Activated CD4-positive, alpha-beta memory T cell treated with anti-CD3 and anti-CD28 coated beads, Interleukin-2, amount 10 ng/mL, durations not matched to agents 7 days and 5 days (primary cell): ENCODE measurements at regions not wholly inside any gene's neighbourhood (a gene's known extent, or its start where the extent isn't known, plus 50 kb on each side); places are given as distances from the start of the nearest gene placed in this dataset.

Experiments used
- CTCF ChIA-PET: fragments of 350-600 bp; sonication (Branson Sonifier 250); formaldehyde crosslinking; loops from one replicate; lab custom pipeline; 2021; ENCODE audit warnings: antibody characterized with exemption, inconsistent platforms; lab: Charles Lee
- POLR2A ChIA-PET: fragments of 350-600 bp; sonication (Branson Sonifier 250); formaldehyde crosslinking; loops from one replicate; lab custom pipeline; 2021; ENCODE audit warnings: antibody characterized with exemption; lab: Charles Lee
- DNase-seq: peaks from one replicate; pipeline ENCODE4 v3.0.0-alpha.2; 2020
- H3K27ac Mint-ChIP-seq: one replicate; pipeline ENCODE4 v1.8.0; 2021; ENCODE audit warnings: mild to moderate bottlenecking, mixed read lengths
- H3K27me3 Mint-ChIP-seq: one replicate; pipeline ENCODE4 v1.8.0; 2021; ENCODE audit warnings: mixed read lengths
- H3K36me3 Mint-ChIP-seq: one replicate; pipeline ENCODE4 v1.8.0; 2021; ENCODE audit warnings: low read depth, mixed read lengths
- H3K4me1 Mint-ChIP-seq: one replicate; pipeline ENCODE4 v1.8.0; 2021; ENCODE audit warnings: mixed read lengths
- H3K4me3 Mint-ChIP-seq: one replicate; pipeline ENCODE4 v1.8.0; 2021; ENCODE audit warnings: mild to moderate bottlenecking, mixed read lengths
- H3K9me3 Mint-ChIP-seq: one replicate; pipeline ENCODE4 v1.8.0; 2021; ENCODE audit warnings: mixed read lengths

DNA sequence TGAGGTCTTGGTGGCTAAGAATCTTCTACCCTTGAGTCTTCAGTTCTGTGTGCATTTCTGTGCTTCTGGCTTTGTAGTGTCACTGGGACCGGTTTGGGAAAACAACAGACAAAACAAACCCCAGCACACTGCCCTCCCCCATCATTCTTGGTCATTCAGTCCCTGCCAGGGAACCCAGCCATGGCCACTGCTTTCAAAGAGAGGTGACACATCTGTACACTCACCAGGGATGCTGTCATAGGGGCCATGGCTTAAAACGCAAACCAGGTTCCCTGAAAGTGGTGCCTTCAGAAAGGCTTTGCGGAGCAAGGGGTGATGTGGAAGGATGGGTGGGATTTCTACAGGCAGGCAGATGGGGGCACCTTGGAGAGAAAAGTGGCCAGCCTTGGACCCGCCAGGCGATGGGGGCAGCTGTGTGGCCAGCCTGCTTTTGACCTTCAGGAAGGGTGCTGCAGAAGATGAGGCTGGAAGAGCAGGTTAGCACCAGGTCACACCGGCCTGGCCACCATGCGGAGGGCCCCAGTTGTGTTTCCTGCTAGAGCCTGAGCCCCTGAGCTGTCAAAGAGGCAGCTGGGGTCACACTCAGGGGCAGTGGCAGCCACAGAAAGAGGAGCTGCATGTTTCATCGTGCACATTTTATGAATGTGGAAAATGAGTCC lies 101.3 kb downstream of the INHBB start:
- POLR2A ChIA-PET = no interaction called here
- DNase-seq = no peak
- CTCF ChIA-PET = no interaction called here
- Mint-ChIP-seq H3K36me3 (no peaks in the 10 kb centered on the region), H3K27me3 (peaks cover 22% of the 10 kb centered on the region), H3K4me3 (no peak overlapping the region), H3K27ac (no peak overlapping the region), H3K4me1 (peaks cover 3% of the 10 kb centered on the region), H3K9me3 (no peaks in the 10 kb centered on the region)

DNA sequence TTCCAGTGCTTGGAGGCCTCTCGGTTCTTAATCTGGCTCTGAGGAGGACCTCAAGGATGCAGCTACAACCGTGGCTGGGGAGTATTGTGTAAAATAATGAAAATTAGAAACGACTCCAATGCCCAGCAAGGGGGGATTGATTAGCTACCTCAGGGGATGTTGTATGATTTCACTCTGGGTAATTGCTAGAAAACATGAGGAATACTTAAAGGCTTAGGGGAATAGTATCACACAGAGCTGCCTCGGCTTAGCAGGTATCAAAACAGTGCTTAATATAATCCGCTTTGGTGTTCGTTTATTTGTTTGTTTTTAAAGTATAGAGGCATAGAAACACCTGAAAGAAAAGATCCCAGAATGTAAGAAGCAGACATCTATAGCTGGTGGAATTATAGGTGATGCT lies 102.5 kb downstream of the INHBB start:
- no peak overlapping the region for H3K27ac Mint-ChIP-seq
- H3K27me3 Mint-ChIP-seq = peaks cover 13% of the 10 kb centered on the region
- POLR2A ChIA-PET = no interaction called here
- DNase-seq = no peak
- CTCF ChIA-PET = interaction anchor here (1.6 kb wide), 1 partner anchor 11 kb away, joined by 3 read pairs; no protein-coding TSS in a partner anchor
- no peaks in the 10 kb centered on the region for H3K9me3 Mint-ChIP-seq
- H3K4me3 Mint-ChIP-seq = no peak overlapping the region
- H3K4me1 Mint-ChIP-seq = peaks cover 2% of the 10 kb centered on the region
- H3K36me3 Mint-ChIP-seq = no peaks in the 10 kb centered on the region

DNA sequence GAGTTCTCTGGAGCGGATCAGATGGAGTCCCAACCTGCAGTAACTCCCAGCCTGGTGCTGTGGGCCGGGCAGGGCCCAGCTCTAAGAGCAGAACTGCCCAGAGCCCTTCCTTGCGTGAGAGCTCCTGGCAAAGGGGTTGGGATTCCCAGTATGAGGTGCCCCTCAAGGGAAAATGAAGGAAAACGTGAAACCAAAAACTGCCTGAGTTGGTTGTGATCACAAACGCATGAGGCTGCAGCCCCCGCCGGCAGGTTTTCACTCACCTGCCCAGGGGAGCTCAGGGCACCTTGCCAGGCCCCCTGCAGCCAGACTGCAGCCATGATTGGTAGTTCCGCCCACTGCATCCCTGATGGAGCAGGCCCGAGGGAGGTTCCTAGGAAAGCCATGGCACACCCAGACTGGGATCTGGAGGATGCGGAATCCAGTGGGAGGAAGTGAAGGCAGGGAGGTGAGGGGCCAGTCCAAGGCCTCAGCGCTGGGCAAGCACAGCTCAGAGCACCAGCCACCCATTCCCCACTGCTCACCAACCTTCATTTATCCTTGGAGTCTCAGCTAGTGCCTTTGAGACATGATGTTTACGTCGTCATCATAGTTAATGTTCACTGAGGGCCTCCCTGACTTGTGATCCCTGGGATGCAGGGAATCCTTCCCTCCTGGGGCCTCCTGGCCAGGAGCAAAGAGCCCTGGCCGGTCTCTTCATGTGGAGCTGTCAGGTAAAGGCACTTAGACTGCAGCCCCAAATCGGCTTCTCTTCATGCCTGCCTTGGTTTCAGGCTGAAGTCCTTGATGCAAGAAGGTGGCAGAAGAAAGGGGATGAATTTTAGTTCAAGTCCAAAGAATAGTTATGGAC lies 103.2 kb downstream of the INHBB start:
- no peaks in the 10 kb centered on the region for H3K9me3 Mint-ChIP-seq
- no peak overlapping the region for H3K4me3 Mint-ChIP-seq
- DNase-seq = no peak
- H3K27me3 Mint-ChIP-seq = peaks cover 7% of the 10 kb centered on the region
- H3K4me1 Mint-ChIP-seq = no peaks in the 10 kb centered on the region
- CTCF ChIA-PET = interaction anchor here (1.6 kb wide), 1 partner anchor 11 kb away, joined by 3 read pairs; no protein-coding TSS in a partner anchor
- H3K36me3 Mint-ChIP-seq = no peaks in the 10 kb centered on the region
- no peak overlapping the region for H3K27ac Mint-ChIP-seq
- POLR2A ChIA-PET = no interaction called here

DNA sequence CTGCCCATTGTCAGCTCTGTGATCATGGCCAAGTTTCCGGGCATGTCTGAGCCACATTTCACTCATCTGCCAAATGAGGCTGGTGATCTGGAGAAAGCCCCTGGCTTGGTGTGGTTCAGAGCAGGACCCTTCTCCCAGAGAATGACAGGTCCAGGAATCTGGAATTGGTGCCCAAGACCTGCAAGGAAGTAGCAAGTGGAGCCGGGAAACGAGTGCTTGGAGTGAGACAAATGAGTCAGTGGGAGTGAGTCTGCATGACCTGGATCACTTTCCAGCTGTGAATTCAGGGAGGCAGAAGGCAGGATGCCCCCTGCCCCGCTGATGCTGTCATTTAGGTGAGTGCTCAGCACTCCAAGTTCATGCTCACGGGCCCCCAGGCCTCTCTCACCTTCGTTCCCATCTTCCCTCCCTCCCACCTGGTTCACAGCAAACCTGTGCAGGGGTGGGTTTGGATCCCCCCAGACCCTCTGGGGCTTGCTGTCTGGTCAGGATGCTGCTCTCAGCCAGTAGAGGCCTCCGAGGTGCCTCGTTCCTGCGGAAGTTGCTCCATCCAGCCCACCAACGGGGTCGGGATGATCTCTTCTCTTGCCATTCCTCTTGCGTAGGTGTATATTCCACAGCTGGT lies 104.4 kb downstream of the INHBB start:
- ChIA-PET CTCF (no interaction called here), POLR2A (no interaction called here)
- no peak for DNase-seq
- no peak overlapping the region for H3K4me3 Mint-ChIP-seq
- peaks cover 12% of the 10 kb centered on the region for H3K27me3 Mint-ChIP-seq
- no peaks in the 10 kb centered on the region for H3K9me3 Mint-ChIP-seq
- no peak overlapping the region for H3K27ac Mint-ChIP-seq
- H3K36me3 Mint-ChIP-seq = no peaks in the 10 kb centered on the region
- no peaks in the 10 kb centered on the region for H3K4me1 Mint-ChIP-seq

DNA sequence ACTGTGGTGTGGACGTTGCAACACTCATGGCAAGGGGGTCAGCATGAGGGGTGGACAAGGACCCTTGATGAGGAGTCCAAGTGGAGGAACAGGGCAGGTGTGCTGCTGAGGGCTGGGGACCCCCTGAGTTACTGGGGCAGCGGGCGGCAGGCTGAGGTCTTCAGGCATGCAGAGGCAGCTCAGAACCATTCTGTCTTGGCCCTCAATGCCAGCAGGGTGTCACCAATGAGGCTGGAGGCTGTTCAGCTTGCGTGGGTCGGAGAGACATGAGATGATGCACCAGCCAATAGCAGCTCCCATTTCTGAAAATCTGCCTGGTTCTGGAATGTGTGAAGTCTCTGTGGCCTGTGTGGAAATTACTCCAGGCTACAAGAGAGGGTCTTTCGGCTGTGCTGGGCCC lies 105.4 kb downstream of the INHBB start:
- peaks cover 12% of the 10 kb centered on the region for H3K27me3 Mint-ChIP-seq
- DNase-seq = no peak
- CTCF ChIA-PET = no interaction called here
- no peak overlapping the region for H3K4me3 Mint-ChIP-seq
- no peaks in the 10 kb centered on the region for H3K9me3 Mint-ChIP-seq
- no peaks in the 10 kb centered on the region for H3K36me3 Mint-ChIP-seq
- H3K4me1 Mint-ChIP-seq = no peaks in the 10 kb centered on the region
- no peak overlapping the region for H3K27ac Mint-ChIP-seq
- POLR2A ChIA-PET = no interaction called here

DNA sequence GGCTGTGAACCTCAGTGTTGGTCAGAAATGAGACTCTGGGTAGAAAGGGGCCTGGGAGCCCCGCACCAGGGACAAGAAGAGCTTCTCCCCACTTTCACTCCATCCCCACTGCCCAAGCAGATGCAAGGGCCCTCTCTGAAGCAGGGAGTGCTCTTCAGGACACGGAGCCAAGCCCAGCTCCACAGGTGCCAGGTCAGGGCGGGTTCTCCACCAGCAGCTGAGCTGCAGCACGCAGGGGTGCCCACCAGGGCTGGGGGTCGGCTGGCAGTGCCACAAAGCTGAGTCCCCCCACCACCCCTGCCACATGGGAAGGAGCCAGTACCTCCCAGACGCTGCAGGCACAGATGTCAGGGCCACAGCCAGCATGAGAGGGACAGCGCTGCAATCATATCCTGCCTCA lies 106.2 kb downstream of the INHBB start:
- CTCF ChIA-PET = no interaction called here
- no peak for DNase-seq
- H3K9me3 Mint-ChIP-seq = no peaks in the 10 kb centered on the region
- no peak overlapping the region for H3K4me3 Mint-ChIP-seq
- no peaks in the 10 kb centered on the region for H3K36me3 Mint-ChIP-seq
- no peak overlapping the region for H3K27ac Mint-ChIP-seq
- H3K27me3 Mint-ChIP-seq = peaks cover 14% of the 10 kb centered on the region
- POLR2A ChIA-PET = no interaction called here
- no peaks in the 10 kb centered on the region for H3K4me1 Mint-ChIP-seq

DNA sequence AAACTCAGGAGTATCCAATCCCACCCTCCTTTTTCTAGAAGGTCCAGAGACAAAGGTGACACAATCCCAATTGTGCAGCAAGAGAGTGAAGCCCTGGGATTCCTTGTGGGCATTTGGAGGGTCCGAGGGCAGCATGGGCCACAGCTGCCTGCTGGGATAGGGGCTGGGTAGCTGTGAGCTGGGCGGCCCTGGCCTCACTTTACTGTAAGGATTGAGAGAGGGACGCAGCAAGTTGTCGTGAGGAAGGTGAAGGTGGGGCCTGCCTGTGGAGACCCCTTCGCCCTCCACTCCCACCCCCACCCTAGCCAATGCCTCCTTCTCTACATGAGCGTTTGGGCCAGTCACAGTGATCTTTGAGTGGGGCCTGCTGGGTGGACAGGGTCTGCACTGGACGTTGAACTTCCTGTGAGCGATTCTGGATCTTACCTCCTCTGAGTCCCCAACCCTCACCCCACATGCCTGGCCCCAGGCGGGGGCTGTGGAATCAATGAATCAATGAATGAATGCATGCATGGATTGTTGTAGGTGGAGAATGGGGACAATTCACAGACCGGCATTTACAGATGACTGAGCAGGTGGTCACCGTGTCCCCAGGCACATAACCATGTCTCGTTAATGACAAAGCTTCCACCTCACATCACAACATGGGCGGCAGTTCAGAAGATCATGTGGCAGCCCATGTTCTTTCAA lies 107.2 kb downstream of the INHBB start:
- Mint-ChIP-seq H3K4me1 (no peaks in the 10 kb centered on the region), H3K9me3 (peaks cover 7% of the 10 kb centered on the region), H3K36me3 (no peaks in the 10 kb centered on the region), H3K27ac (no peak overlapping the region), H3K27me3 (peaks cover 17% of the 10 kb centered on the region), H3K4me3 (no peak overlapping the region)
- ChIA-PET CTCF (no interaction called here), POLR2A (no interaction called here)
- no peak for DNase-seq

DNA sequence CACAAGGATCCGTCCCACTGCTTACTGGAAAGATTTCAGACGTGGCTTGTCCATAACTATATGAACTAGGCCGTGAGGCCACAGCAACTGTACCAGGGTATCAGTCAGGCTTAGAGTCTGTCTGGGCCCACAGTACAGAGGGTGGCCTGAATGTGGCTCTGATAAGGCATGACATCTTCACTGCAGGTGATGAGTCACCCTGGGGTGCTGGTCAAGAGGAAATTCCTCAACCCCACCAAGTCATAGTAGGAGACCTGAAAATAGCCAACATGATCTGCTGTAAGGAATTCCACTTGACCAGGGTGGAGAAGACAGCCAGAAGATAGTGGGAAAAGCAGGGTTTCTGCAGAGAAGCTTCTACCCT lies 107.7 kb downstream of the INHBB start:
- Mint-ChIP-seq H3K4me3 (no peak overlapping the region), H3K9me3 (peaks cover 7% of the 10 kb centered on the region), H3K27ac (no peak overlapping the region), H3K27me3 (peaks cover 17% of the 10 kb centered on the region), H3K36me3 (no peaks in the 10 kb centered on the region), H3K4me1 (no peaks in the 10 kb centered on the region)
- no peak for DNase-seq
- CTCF ChIA-PET = no interaction called here
- POLR2A ChIA-PET = no interaction called here

DNA sequence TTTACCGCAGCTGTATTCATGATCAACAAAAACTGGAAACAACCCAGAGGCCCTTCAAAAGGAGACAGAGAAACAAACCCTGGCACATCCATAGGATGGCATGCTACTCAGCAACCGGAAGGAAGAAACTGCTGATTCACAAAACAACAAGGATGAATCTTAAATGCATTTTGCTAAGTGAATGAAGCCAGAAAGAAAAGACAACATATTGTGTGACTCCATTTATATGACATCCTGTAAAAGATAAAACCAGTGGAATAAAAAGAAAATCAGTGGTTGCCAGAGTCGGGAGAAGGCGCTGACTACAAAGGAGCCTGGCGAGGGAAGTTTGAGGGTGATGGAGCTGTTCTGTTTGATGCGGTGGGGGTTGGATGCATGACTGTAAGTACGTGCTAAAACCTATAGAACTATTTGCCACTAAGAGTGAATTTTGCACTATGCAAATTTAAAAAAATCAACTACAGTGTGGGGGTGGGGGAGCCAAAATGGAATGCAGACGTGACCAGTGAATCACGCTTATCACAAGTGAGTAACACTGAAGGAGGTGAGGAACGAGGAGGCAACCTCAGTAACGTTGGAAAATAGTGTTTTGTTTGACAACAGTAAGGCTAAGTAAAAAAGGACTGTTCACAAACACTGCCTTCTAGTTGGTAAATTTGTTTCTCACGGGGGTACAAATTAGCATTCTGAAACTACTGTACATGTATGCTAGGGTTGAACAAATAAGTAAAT lies 108.9 kb downstream of the INHBB start:
- POLR2A ChIA-PET = no interaction called here
- Mint-ChIP-seq H3K27me3 (peaks cover 17% of the 10 kb centered on the region), H3K4me3 (no peak overlapping the region), H3K4me1 (no peaks in the 10 kb centered on the region), H3K9me3 (peaks cover 7% of the 10 kb centered on the region), H3K36me3 (no peaks in the 10 kb centered on the region), H3K27ac (no peak overlapping the region)
- DNase-seq = no peak
- CTCF ChIA-PET = no interaction called here

DNA sequence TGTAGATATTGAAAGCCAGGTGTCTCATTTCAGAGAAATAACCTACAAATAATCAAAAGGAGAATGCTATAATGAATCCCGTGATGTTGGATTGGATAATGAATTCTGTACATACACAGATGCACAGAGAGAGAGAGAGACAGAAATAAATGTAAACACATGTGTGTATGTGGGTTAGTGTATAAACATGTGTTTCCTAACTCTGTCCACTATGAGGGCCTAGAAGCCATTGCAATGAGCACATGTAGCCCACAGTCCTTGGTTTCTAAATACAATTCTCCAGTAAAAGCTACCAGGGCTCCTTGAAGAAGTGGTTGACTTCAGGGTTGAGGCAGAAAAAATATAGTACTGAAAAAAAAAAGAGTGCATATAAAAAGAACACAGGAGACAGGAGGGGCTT lies 109.5 kb downstream of the INHBB start:
- H3K4me1 Mint-ChIP-seq = no peaks in the 10 kb centered on the region
- H3K27ac Mint-ChIP-seq = no peak overlapping the region
- ChIA-PET POLR2A (no interaction called here), CTCF (no interaction called here)
- no peaks in the 10 kb centered on the region for H3K36me3 Mint-ChIP-seq
- peaks cover 7% of the 10 kb centered on the region for H3K9me3 Mint-ChIP-seq
- peaks cover 17% of the 10 kb centered on the region for H3K27me3 Mint-ChIP-seq
- DNase-seq = no peak
- H3K4me3 Mint-ChIP-seq = no peak overlapping the region

DNA sequence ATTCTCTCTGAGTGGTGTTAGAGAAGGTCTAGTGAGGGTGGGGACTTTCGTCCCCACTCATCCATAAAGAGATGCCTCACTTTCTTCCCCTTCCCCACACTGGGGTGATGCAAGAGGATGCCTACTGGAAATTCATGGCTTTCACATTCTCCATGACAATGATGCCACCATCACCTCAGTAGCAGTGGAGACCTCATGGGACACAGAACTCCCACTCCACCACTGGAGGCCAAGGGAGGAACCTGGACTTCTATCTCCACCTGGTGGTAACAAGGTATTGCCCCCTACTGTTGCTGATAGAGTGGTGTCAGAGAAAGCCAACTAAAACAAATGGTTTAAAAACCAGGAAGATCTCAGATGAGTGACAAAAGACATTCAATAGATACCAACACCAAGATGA lies 110.9 kb downstream of the INHBB start:
- Mint-ChIP-seq H3K27ac (no peak overlapping the region), H3K36me3 (no peaks in the 10 kb centered on the region), H3K4me3 (no peak overlapping the region), H3K4me1 (no peaks in the 10 kb centered on the region), H3K9me3 (peaks cover 7% of the 10 kb centered on the region), H3K27me3 (peaks cover 17% of the 10 kb centered on the region)
- CTCF ChIA-PET = no interaction called here
- no peak for DNase-seq
- POLR2A ChIA-PET = no interaction called here

DNA sequence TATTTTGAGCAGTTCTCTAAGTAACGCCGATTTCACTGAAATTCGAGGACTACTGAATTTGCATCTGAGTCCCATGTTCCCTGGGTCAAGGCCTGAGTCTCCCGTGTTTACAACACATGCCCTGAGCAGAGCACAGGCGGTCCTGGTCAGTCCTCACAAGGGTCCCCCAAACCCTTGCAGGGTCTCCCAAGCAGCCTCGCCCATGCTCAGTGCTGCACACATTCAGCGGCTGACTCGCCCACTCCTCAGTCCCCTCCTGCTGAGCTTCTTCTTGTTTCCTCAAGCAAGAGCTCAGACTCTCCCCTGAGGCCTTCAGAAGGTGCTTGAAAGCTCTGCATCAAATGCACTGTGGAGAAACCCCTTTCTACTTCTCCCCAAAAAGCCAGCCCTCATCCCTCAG lies 114.6 kb downstream of the INHBB start:
- H3K36me3 Mint-ChIP-seq = no peaks in the 10 kb centered on the region
- no peak for DNase-seq
- no peaks in the 10 kb centered on the region for H3K4me1 Mint-ChIP-seq
- H3K27ac Mint-ChIP-seq = no peak overlapping the region
- H3K27me3 Mint-ChIP-seq = peaks cover 5% of the 10 kb centered on the region
- peaks cover 7% of the 10 kb centered on the region for H3K9me3 Mint-ChIP-seq
- ChIA-PET POLR2A (no interaction called here), CTCF (interaction anchor here (1.2 kb wide), 1 partner anchor 12 kb away, joined by 3 read pairs; no protein-coding TSS in a partner anchor)
- H3K4me3 Mint-ChIP-seq = no peak overlapping the region
